Inflammatory macrophage (primary cell): ENCODE measurements at regions not wholly inside any gene's neighbourhood (a gene's known extent, or its start where the extent isn't known, plus 50 kb on each side); places are given as distances from the start of the nearest gene placed in this dataset.
"Not testable (repeated sequence)": the region's sequence is repeated elsewhere in the genome, so short reads cannot be mapped to it uniquely, and the experiment has no call there.

Experiments
- DNase-seq, 2 donors: peaks; one replicate each; pipeline ENCODE4 v3.0.0-alpha.2; 2020 to 2022

DNA sequence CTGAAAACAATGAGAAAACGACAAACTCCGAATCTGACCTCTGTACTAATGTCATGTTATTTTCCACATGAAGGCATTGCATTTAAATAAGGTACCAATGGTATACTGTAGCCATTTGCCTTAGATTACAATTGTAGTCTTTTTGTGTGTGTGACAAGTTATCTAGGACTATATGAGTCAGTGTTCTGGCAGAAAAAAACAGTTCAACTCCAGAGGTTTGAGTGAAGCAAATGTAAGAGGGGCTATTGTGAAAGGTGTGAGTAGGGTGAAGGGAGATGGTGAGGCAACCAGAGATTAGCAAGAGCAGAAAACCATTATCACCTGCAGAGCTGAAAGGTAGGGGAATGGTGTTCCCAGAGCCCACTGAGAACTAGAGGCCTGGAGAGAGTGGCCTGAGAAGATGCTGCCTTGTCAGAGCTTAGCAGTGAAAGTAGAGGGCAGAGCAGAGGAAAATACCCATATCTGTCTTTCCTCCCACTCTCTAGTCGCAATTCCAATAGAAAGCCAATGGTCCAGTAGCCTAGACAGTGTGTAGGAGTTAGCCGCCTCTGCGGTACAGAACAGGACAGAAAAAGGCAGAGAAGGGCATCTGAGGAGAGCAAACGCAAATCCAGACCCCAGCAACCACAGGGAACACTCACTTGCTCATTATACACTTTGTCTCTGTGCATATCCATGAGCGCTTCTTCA, 112.2 kb downstream of the DYRK2 start:
- no peak for DNase-seq

DNA sequence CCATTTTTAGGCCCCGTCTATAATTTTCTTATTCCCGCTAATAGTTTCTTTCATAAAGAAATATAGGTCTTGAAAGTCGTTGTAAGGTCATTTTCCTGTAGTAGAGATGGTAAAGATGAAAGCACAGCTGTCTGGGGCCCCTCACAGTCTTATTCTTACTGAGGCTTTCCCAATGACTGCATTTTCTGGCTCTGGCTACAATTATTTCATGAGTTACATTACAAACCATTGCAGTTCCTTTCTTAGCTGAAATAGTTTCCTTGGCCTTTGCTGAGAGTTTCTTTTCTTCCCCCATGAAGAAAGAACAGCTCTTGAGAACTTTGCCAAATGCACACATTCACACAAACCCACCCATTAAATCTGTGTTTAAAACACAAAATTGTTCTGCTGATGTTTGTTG, 113.0 kb downstream of the DYRK2 start:
- DNase-seq: no peak

DNA sequence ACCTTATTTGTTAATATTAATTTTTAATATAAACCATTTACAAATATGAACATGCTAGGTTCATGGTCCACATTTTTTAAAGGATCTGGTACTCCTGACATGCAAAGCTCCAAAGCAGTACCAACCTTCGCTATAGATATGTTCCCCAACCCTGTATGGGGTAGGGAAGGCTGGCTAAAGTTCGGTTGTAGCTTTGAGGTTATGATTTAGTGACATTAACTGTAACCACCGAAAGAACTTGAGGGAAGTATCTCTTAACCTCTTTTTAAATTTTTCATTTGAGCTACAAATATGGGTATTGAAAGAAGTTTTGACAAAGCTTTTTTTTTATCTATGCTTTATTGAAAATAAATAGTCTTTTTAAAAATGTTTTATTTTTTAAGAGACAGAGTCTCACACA, 115.5 kb downstream of the DYRK2 start:
- DNase-seq: no peak

DNA sequence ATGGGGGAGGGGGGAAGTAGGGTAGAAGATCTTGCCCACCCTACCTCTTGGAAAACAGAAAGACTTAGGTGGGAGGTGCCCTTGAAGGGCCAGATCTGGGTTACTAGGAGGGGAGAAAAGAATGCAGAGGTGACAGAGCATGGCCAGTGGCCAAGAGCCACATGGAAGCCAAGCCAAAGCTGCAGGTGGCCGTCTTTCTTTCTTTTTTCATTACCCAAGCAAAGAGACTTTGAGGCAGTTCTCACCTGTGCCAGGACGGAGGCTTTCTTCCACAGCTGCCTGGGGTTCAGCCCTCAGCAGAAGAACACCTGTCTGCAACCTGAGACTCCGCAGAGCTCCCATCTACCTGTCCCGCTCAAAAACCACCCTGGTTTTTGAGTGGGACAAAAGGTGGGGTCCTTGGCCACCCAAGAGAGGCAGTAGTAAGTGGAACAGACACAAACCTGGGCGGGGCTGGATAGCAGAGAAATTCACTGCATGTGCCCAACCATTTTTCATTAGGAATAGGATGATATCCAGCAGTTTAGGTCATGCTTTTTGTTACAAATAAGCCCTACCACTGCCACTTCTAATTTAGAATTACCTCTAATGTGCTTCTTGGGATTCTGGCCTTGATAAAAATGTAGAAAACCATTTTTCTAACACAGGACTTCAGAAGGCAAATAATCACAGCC, 116.5 kb downstream of the DYRK2 start:
- DNase-seq: no peak

DNA sequence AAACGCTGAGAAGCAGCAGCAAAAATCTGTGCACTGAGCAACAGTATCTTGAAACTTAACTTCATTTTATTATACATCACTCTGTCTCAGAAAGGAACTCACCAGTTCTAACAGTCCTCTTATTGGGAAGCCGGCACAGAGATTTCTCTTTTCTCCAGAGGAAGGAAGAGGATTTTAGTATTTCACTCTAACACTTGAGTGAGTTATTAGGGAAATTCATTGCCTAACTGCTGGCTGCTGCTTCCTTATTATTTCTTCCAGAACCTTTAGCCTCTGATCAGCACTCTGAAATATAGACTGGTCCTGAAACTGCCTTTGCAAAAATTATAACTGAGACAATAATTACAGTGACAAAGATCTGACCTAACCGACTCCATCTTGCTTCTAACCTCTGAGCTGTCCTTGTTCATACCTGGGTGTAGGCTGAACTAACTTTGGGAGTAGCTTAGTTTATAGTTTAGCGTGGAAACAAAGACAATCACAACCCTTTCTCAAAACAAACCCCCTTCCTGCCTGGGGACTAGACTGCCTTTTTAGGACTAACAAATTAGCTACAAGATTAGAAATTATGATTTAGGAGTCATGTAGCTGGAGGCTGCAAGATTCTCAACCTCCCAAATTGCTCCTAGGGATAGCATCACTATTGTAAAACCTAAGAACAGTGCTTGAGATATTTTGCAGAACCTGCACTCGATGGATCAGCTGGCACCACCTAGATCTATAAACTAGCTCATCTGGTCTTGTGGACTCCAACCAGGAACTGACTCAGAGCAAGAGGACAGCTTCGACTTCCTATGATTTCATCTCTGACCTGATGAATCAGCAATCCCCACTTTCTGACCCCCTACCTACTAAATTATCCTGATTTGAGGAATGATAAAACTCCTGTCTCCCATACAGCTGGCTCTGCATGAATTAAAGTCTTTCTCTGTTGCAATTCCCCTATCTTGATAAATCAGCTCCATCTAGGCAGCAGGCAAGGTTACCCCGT, 117.5 kb downstream of the DYRK2 start:
- DNase-seq: peak; percentile 23 to 43

DNA sequence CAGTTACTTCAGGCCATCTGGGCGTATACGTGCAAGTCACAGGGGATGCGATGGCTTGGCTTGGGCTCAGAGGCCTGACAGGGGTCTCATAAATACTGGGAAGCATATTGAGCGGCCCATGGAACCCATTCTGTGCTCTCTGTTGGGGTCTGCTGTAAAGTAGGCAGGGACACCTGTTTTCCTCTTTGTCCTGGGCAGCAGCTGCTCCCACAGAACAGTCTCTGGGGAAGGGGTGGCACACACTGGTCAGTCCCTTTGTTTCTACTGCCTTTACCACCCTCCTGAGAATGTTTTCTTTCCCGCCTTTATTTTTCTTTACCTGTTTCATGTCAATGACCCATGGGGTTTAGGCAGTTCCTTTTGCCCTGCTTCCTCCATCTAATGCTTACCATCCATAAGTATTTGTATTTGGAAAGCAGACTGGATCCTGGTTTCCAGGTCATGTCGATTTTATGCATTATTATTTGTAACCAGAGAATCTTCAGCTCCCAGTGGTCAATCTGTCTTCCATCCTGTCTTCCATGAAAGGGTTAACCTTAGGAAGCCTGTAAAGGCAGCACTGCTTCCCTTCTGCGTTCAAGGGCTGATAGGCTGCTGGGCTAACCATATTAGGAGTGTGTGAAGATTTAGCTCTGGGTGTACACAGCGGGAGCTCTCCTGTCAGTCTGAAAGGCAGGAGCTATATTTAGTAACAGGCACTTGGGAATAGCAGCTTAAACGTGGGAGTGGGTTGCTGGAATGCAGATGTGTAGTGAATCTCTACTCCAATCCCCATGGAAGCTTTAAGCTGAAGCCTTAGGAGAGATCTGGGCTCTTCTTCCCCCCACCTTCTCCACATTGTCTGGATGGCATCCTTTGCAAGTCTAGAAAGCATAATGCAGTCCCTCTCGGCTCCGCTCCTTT, 124.0 kb downstream of the DYRK2 start:
- no peak for DNase-seq

GRCh38 chr12:67773896-67774295, 125.4 kb downstream of the DYRK2 start:
- DNase-seq: no peak

- DNase-seq: no peak
Observed at GRCh38 chr12:67774983-67775587, 126.5 kb downstream of the DYRK2 start.

- no peak for DNase-seq
Observed at GRCh38 chr12:67780580-67781084, 132.1 kb downstream of the DYRK2 start.

- no peak for DNase-seq
Observed at GRCh38 chr12:67782573-67782972, 134.0 kb downstream of the DYRK2 start.

GRCh38 chr12:67783393-67783792, 134.8 kb downstream of the DYRK2 start:
- no peak for DNase-seq

- DNase-seq: no peak
Observed at GRCh38 chr12:67784831-67785230, 136.3 kb downstream of the DYRK2 start.

GRCh38 chr12:67786086-67786485, 137.5 kb downstream of the DYRK2 start:
- no peak for DNase-seq

DNA sequence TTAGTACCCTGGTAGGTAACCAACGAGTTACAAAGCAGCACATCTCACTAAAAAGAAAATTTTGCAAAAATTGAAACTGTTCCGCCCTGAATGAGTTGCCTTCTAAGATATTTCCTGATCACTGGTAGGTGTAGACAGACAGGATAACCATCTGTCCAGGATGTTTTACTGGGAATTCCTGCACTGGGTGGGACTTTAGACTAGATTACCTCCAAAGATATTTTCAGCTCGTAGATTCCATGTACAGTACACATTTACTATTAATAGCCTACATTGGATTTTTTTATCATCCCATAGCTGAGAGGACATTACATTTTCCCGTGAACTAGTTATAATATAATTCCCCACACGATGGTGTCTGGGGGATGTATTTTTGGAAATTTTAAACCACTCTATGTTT, 139.6 kb downstream of the DYRK2 start:
- DNase-seq: no peak

DNA sequence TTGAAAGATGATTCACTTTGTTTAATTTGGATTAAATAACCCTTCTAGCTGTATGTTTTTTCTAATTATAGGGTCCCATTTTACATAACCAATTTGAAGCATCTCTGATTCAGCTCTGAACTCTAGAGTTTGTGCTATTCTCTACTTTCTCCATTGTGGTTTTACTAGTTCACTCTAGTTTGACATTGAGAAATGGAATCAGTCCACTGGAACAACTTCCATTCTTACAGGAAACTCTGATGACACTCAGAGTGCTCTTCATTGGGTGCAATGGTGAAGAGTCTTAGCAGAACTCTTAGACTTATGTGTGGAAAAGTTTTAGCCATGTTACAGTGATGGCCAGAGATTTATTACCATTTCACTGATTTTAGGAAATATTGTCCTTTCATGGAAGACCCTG, 140.7 kb downstream of the DYRK2 start:
- DNase-seq: no peak

- no peak for DNase-seq
Observed at GRCh38 chr12:67790660-67791059, 142.1 kb downstream of the DYRK2 start.

- not testable (repeated sequence) for DNase-seq
Observed at GRCh38 chr12:67791362-67791761, 142.8 kb downstream of the DYRK2 start.

DNA sequence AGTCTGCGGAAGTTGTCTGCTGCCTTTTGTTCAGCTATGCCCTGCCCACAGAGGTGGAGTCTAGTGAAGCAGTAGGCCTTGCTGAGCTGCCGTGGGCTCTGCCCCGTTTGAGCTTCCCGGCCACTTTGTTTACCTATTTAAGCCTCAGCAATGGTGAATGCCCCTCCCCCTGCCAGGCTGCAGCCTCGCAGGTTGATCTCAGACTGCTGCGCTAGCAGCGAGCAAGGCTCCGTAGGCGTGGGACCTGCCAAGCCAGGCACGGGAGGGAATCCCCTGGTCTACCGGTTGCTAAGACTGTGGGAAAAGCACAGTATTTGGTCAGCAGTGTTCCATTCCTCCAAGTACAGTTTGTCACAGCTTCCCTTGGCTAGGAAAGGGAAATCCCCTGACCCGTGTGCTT, 143.6 kb downstream of the DYRK2 start:
- no peak for DNase-seq

DNA sequence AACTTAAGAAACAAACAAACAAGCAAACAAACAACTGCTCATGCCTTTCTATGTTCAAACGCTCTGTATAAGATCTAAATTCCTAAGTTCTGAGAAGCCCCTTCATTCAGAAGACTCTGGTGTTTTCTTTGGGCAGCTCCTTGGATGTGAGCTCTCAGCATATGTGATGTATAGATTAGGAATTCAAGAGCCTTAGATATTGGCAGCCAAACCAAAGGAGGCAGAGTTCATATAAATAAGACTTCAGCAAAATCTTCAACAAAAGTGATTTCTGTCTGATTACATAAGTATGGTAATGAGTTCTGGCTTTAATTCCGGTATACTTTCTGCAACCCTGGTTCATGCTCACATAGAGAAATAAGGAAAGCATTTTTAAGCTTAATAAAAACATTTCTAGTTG, 145.6 kb downstream of the DYRK2 start:
- DNase-seq: no peak

DNA sequence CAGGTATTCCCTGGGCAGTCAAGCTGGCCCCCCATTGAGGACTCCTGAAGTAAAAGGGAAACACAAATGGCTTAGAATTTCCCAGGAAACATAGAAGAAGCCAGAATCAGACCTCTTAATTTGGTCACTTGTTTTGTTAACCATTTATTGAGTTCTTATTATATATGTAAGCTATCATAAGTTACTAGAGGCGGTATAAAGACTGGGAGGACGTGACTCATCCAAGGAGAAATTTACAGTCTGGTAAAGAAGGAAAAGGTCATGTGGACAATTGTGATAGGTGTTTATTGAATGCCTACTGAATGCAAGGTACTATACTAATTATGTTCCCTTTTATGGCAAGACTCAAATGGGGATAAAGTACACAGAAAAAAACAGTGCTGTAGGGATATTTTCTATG, 146.7 kb downstream of the DYRK2 start:
- DNase-seq: no peak

DNA sequence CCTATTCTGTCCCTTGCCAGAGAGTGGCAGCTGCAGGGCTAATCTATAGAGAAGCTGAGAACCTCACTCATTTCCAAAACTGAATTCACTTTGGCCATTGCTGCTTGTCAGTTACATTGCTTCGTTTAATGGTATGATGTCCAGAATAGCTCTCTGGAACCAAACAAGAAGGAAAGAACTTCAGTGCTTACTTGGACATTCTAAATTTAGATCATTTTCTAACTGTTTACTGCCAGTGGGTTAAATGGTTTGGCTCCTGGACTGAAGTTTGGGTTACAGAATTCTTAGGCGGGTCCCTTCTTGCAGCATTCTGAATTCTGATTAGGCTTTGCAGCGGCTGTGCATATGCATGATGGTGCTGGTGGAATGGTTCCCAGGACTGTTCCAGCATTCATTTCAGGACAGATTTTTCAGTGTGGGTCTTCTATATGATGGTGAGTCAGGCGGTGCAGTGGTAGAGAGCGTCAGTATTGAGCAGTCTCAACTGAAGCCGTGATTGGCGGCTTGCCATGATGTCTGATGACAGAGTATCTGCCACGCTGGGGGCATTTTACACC, 148.7 kb downstream of the DYRK2 start:
- DNase-seq: no peak
